Trophoblast cell (in vitro differentiated cells and primary cell): ENCODE measurements at regions not wholly inside any gene's neighbourhood (a gene's known extent, or its start where the extent isn't known, plus 50 kb on each side); places are given as distances from the start of the nearest gene placed in this dataset.

ENCODE experiments used
- DNase-seq, 2 donors: peaks; one replicate each; pipeline ENCODE4 v3.0.0-alpha.2; 2016
- H2AFZ ChIP-seq: 2 replicates; pipeline ENCODE4 v1.6.1; 2013; ENCODE audit warnings: low read length, moderate library complexity, mild to moderate bottlenecking; ENCODE audit not compliant: insufficient read depth, poor library complexity
- H2AK5ac ChIP-seq: 2 replicates; pipeline ENCODE4 v1.6.1; 2013; ENCODE audit warnings: mild to moderate bottlenecking, low read length
- H2BK120ac ChIP-seq: 2 replicates; pipeline ENCODE4 v1.6.1; 2013; ENCODE audit warnings: low read length, mild to moderate bottlenecking, moderate library complexity; ENCODE audit not compliant: insufficient read depth, poor library complexity
- H2BK12ac ChIP-seq: 2 replicates; pipeline ENCODE4 v1.6.1; 2013; ENCODE audit warnings: mild to moderate bottlenecking, low read length, moderate library complexity
- H2BK5ac ChIP-seq: 2 replicates; pipeline ENCODE4 v1.6.1; 2013; ENCODE audit warnings: low read length, low read depth, moderate library complexity, mild to moderate bottlenecking; ENCODE audit not compliant: poor library complexity
- H3K14ac ChIP-seq: 2 replicates; pipeline ENCODE4 v1.6.1; 2013; ENCODE audit warnings: mild to moderate bottlenecking, low read length
- H3K18ac ChIP-seq: 2 replicates; pipeline ENCODE4 v1.6.1; 2013; ENCODE audit warnings: mild to moderate bottlenecking, low read length
- H3K23ac ChIP-seq: 2 replicates; pipeline ENCODE4 v1.6.1; 2013; ENCODE audit warnings: low read length
- H3K27ac ChIP-seq: 2 replicates; pipeline ENCODE4 v1.5.1; 2013; ENCODE audit warnings: low read depth, mild to moderate bottlenecking, inconsistent platforms, low read length, moderate library complexity
- H3K27me3 ChIP-seq: 2 replicates; pipeline ENCODE4 v1.6.1; 2013; ENCODE audit warnings: inconsistent platforms, mild to moderate bottlenecking, low read length, moderate library complexity; ENCODE audit not compliant: insufficient read depth
- H3K36me3 ChIP-seq, 2 experiments: 1 replicate in 1 of 2; 2 replicates in 1 of 2; pipeline ENCODE4 v1.6.1; 2013; ENCODE audit warnings: low read length in 2 of 2, mild to moderate bottlenecking in 2 of 2, moderate library complexity in 1 of 2; ENCODE audit not compliant: insufficient read depth in 2 of 2, control insufficient read depth in 1 of 2
- H3K4ac ChIP-seq: 2 replicates; pipeline ENCODE4 v1.6.1; 2013; ENCODE audit warnings: low read depth, mild to moderate bottlenecking, low read length, moderate library complexity
- H3K4me1 ChIP-seq, 2 experiments: 1 replicate in 1 of 2; 2 replicates in 1 of 2; pipeline ENCODE4 v1.6.1; 2013; ENCODE audit warnings: low read length in 2 of 2, mild to moderate bottlenecking in 2 of 2, moderate library complexity in 1 of 2; ENCODE audit not compliant: insufficient read depth in 2 of 2, control insufficient read depth in 1 of 2
- H3K4me2 ChIP-seq: 2 replicates; pipeline ENCODE4 v1.6.1; 2013; ENCODE audit warnings: inconsistent platforms, mild to moderate bottlenecking, low read length, moderate library complexity
- H3K4me3 ChIP-seq: 2 replicates; pipeline ENCODE4 v1.5.1; 2013; ENCODE audit warnings: mild to moderate bottlenecking, low read depth, low read length, inconsistent platforms
- H3K79me1 ChIP-seq: one replicate; pipeline ENCODE4 v1.6.1; 2013; ENCODE audit warnings: low read length
- H3K79me2 ChIP-seq: 2 replicates; pipeline ENCODE4 v1.6.1; 2013; ENCODE audit warnings: low read length, mild to moderate bottlenecking; ENCODE audit not compliant: control insufficient read depth, insufficient read depth, poor library complexity
- H3K9ac ChIP-seq: 2 replicates; pipeline ENCODE4 v1.6.1; 2013; ENCODE audit warnings: mild to moderate bottlenecking, low read length
- H3K9me3 ChIP-seq: 2 replicates; pipeline ENCODE4 v1.6.1; 2013; ENCODE audit warnings: low read depth, mild to moderate bottlenecking, control low read depth, inconsistent platforms, low read length; ENCODE audit not compliant: insufficient read depth
- H4K12ac ChIP-seq: 2 replicates; pipeline ENCODE4 v1.6.1; 2013; ENCODE audit warnings: low read depth, mild to moderate bottlenecking, low read length, moderate library complexity
- H4K8ac ChIP-seq: 2 replicates; pipeline ENCODE4 v1.6.1; 2013; ENCODE audit warnings: low read depth, mild to moderate bottlenecking, low read length, moderate library complexity
- H4K91ac ChIP-seq: one replicate; pipeline ENCODE4 v1.6.1; 2013; ENCODE audit warnings: low read depth, mild to moderate bottlenecking, low read length, moderate library complexity
- WGBS: extraction: QIAGEN DNeasy Blood & Tissue Kit; methylation state at CpG from one replicate; pipeline ENCODE4 v1.1.7; 2013; ENCODE audit warnings: missing lambda C conversion rate; ENCODE audit not compliant: insufficient read length, insufficient coverage; ENCODE audit errors: extremely low coverage; 5-methylcytosine and 5-hydroxymethylcytosine counted together

DNA sequence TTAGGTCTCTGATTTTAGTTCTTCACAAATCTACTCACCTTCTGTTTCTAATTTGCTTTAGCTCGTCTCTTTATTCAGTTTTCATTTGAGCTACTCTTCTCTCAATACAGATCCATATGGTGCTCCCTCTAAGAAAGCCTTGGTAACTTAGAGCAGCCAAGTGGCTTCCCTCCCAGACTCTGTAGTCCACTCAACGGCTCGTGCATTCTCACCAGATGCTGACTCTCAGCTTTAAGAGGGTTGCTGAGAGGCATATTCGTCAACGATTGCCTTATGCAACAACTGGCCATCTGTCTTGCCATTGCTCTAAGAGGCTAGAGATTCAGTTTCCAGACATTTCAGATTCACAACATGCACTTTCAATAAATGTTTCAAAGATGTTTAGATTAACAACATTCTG is 785.8 kb upstream of the SLC10A2 start:
- no peak overlapping the region for H2BK12ac ChIP-seq
- no peak for DNase-seq
- no peak overlapping the region for H3K23ac ChIP-seq
- no peak overlapping the region for H3K9ac ChIP-seq
- no peak overlapping the region for H3K4ac ChIP-seq
- H3K79me1 ChIP-seq, result no peaks in the 10 kb centered on the region
- no peaks in the 10 kb centered on the region for H3K27me3 ChIP-seq
- no peak overlapping the region for H3K18ac ChIP-seq
- H2BK5ac ChIP-seq, result no peak overlapping the region
- H3K4me3 ChIP-seq, result no peak overlapping the region
- no peak overlapping the region for H3K27ac ChIP-seq
- no peak overlapping the region for H3K4me2 ChIP-seq
- no peak overlapping the region for H2BK120ac ChIP-seq
- no peak overlapping the region for H4K8ac ChIP-seq
- H2AK5ac ChIP-seq, result no peak overlapping the region
- H3K14ac ChIP-seq, result no peak overlapping the region
- no peaks in the 10 kb centered on the region for H3K36me3 ChIP-seq
- no peaks in the 10 kb centered on the region for H3K79me2 ChIP-seq
- H4K12ac ChIP-seq, result no peak overlapping the region
- WGBS, result no CpG with 5 or more reads among the region's 5 CpGs
- H3K4me1 ChIP-seq, result no peaks in the 10 kb centered on the region
- no peak overlapping the region for H4K91ac ChIP-seq
- no peaks in the 10 kb centered on the region for H3K9me3 ChIP-seq
- H2AFZ ChIP-seq, result no peak overlapping the region

DNA sequence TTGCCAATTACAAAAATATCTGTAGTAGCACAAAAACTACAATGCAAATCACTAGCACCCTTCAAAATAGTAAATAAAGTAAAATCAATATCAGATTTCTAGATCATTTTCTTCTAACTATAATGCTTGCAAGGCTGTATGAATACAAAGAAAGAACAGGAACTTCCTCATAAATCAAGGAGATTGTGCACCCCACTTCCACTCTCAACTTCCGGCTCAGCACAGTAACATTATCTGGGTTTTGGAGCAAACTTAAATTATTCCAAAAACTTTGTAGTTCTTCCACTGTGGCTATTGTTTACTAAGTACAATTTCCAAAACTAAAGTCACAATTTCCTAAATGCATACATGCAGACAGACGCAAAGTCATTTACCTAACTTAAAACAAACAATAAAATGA is 778.3 kb upstream of the SLC10A2 start:
- no peak overlapping the region for H2AK5ac ChIP-seq
- H3K14ac ChIP-seq, result no peak overlapping the region
- H3K4me1 ChIP-seq, result no peaks in the 10 kb centered on the region
- H4K8ac ChIP-seq, result no peak overlapping the region
- no peak overlapping the region for H2BK120ac ChIP-seq
- H3K18ac ChIP-seq, result no peak overlapping the region
- H3K4ac ChIP-seq, result no peak overlapping the region
- no peak for DNase-seq
- H3K27me3 ChIP-seq, result no peaks in the 10 kb centered on the region
- H2AFZ ChIP-seq, result no peak overlapping the region
- H2BK5ac ChIP-seq, result no peak overlapping the region
- no peaks in the 10 kb centered on the region for H3K36me3 ChIP-seq
- H3K23ac ChIP-seq, result no peak overlapping the region
- H4K91ac ChIP-seq, result no peak overlapping the region
- H3K4me2 ChIP-seq, result no peak overlapping the region
- no peak overlapping the region for H3K4me3 ChIP-seq
- H3K79me2 ChIP-seq, result no peaks in the 10 kb centered on the region
- no peak overlapping the region for H3K27ac ChIP-seq
- H3K9me3 ChIP-seq, result no peaks in the 10 kb centered on the region
- WGBS, result no CpG with 5 or more reads among the region's 2 CpGs
- no peak overlapping the region for H4K12ac ChIP-seq
- no peak overlapping the region for H3K9ac ChIP-seq
- no peak overlapping the region for H2BK12ac ChIP-seq
- H3K79me1 ChIP-seq, result no peaks in the 10 kb centered on the region

DNA sequence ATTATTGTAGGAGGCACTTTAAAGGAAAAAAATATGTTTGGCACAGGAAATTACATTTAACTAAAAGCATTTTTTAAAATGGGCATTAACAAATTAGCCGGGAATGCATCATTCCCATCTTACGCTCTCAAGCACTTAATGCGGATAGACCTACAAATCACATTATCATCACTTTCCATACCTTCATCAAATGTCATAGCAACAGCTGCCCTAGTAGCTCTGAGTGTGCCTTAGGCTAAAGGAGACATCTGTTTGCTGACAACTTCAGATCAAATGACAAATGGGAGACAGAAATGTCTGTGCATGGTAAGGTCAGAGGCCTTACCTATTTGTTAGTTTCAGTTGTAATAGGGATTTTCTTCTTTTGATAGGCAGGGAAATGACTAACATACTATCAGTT is 773.2 kb upstream of the SLC10A2 start:
- Histone ChIP-seq H2BK5ac (no peak overlapping the region), H3K4ac (no peak overlapping the region), H3K27me3 (no peaks in the 10 kb centered on the region), H2BK120ac (no peak overlapping the region), H3K9ac (no peak overlapping the region), H3K4me1 (no peaks in the 10 kb centered on the region), H3K27ac (no peak overlapping the region), H2BK12ac (no peak overlapping the region), H2AK5ac (no peak overlapping the region), H4K12ac (no peak overlapping the region), H4K91ac (no peak overlapping the region), H3K4me3 (no peak overlapping the region), H3K18ac (no peak overlapping the region), H3K79me2 (no peaks in the 10 kb centered on the region), H3K4me2 (no peak overlapping the region), H3K23ac (no peak overlapping the region), H3K36me3 (no peaks in the 10 kb centered on the region), H3K79me1 (no peaks in the 10 kb centered on the region), H2AFZ (no peak overlapping the region), H3K14ac (no peak overlapping the region), H3K9me3 (no peaks in the 10 kb centered on the region), H4K8ac (no peak overlapping the region)
- WGBS, result no CpG with 5 or more reads among the region's 3 CpGs
- DNase-seq, result no peak

- Histone ChIP-seq H3K9ac (no peak overlapping the region), H4K12ac (no peak overlapping the region), H3K9me3 (no peaks in the 10 kb centered on the region), H3K4me2 (no peak overlapping the region), H2BK5ac (no peak overlapping the region), H3K18ac (no peak overlapping the region), H3K4me1 (no peaks in the 10 kb centered on the region), H3K4me3 (no peak overlapping the region), H3K23ac (no peak overlapping the region), H3K79me1 (no peaks in the 10 kb centered on the region), H4K91ac (no peak overlapping the region), H4K8ac (no peak overlapping the region), H2BK12ac (no peak overlapping the region), H2BK120ac (no peak overlapping the region), H2AFZ (no peak overlapping the region), H3K36me3 (no peaks in the 10 kb centered on the region), H3K27ac (no peak overlapping the region), H3K4ac (no peak overlapping the region), H3K27me3 (no peaks in the 10 kb centered on the region), H2AK5ac (no peak overlapping the region), H3K79me2 (no peaks in the 10 kb centered on the region), H3K14ac (no peak overlapping the region)
- WGBS, result no CpG with 5 or more reads among the region's 3 CpGs
- no peak for DNase-seq
Measured at GRCh38 chr13:103835052-103835451, 768.8 kb upstream of the SLC10A2 start.
